ENCODE measurements at regions not wholly inside any gene's neighbourhood (a gene's known extent, or its start where the extent isn't known, plus 50 kb on each side); places are given as distances from the start of the nearest gene placed in this dataset.
A peak's percentile ranks its signal among the peaks of the same experiment; 100 is the strongest.

GRCh38 chr2:46850742-46851141 is 64.9 kb downstream of the MCFD2 start:
- peak; percentile 93 for DNase-seq (ENCODE audit: low read depth)

- peak; percentile 71 for DNase-seq (ENCODE audit: low read depth)
These were observed 65.7 kb downstream of the MCFD2 start for GRCh38 chr2:46849721-46850556.

- peak; percentile 62 for DNase-seq (ENCODE audit: low read depth)
These were observed 66.4 kb downstream of the MCFD2 start for GRCh38 chr2:46849046-46849715.

GRCh38 chr2:46848447-46848846 is 67.2 kb downstream of the MCFD2 start:
- DNase-seq (ENCODE audit: low read depth): peak; percentile 25

- DNase-seq (ENCODE audit: low read depth): no peak
These were observed 67.7 kb downstream of the MCFD2 start for GRCh38 chr2:46847726-46848412.

GRCh38 chr2:46847185-46847710 is 68.4 kb downstream of the MCFD2 start:
- DNase-seq (ENCODE audit: low read depth): peak; percentile 90

GRCh38 chr2:46846536-46846935 is 69.1 kb downstream of the MCFD2 start:
- DNase-seq (ENCODE audit: low read depth): no peak

GRCh38 chr2:46845542-46846486 is 69.8 kb downstream of the MCFD2 start:
- no peak for DNase-seq (ENCODE audit: low read depth)

- DNase-seq (ENCODE audit: low read depth): no peak
These were observed 71.2 kb downstream of the MCFD2 start for GRCh38 chr2:46844443-46844842.

GRCh38 chr2:46844034-46844433 is 71.6 kb downstream of the MCFD2 start:
- no peak for DNase-seq (ENCODE audit: low read depth)

GRCh38 chr2:46843316-46843715 is 72.3 kb downstream of the MCFD2 start:
- no peak for DNase-seq (ENCODE audit: low read depth)

- no peak for DNase-seq (ENCODE audit: low read depth)
These were observed 72.7 kb downstream of the MCFD2 start for GRCh38 chr2:46842876-46843275.

GRCh38 chr2:46841621-46842020 is 74.0 kb downstream of the MCFD2 start:
- DNase-seq (ENCODE audit: low read depth): no peak

GRCh38 chr2:46839045-46839444 is 76.6 kb downstream of the MCFD2 start:
- DNase-seq (ENCODE audit: low read depth): no peak

GRCh38 chr2:46837704-46838103 is 77.9 kb downstream of the MCFD2 start:
- DNase-seq (ENCODE audit: low read depth): no peak

GRCh38 chr2:46837112-46837454 is 78.5 kb downstream of the MCFD2 start:
- no peak for DNase-seq (ENCODE audit: low read depth)

GRCh38 chr2:46836295-46837111 is 79.1 kb downstream of the MCFD2 start:
- peak; percentile 80 for DNase-seq (ENCODE audit: low read depth)

GRCh38 chr2:46835520-46835919 is 80.1 kb downstream of the MCFD2 start:
- no peak for DNase-seq (ENCODE audit: low read depth)

- DNase-seq (ENCODE audit: low read depth): no peak
These were observed 83.1 kb downstream of the MCFD2 start for GRCh38 chr2:46832543-46832942.

GRCh38 chr2:46831869-46832265 is 83.7 kb downstream of the MCFD2 start:
- DNase-seq (ENCODE audit: low read depth): no peak

All from Daoy (cell line).